Cerebellar cortex (tissue), 1 donor: ENCODE measurements at regions not wholly inside any gene's neighbourhood (a gene's known extent, or its start where the extent isn't known, plus 50 kb on each side); places are given as distances from the start of the nearest gene placed in this dataset.

Experiments used
- DNase-seq: peaks from one replicate; pipeline ENCODE4 v3.0.0-alpha.2; 2015; ENCODE audit warnings: low spot score

GRCh38 chr9:107945961-107946360 is 456.4 kb upstream of the KLF4 start:
- DNase-seq = no peak

- DNase-seq = no peak
Measured at GRCh38 chr9:107945493-107945892, 455.9 kb upstream of the KLF4 start.

- DNase-seq = no peak
Measured at GRCh38 chr9:107944387-107944786, 454.8 kb upstream of the KLF4 start.

GRCh38 chr9:107943901-107944300 is 454.3 kb upstream of the KLF4 start:
- no peak for DNase-seq

- no peak for DNase-seq
Measured at GRCh38 chr9:107942856-107943255, 453.3 kb upstream of the KLF4 start.

GRCh38 chr9:107942291-107942690 is 452.7 kb upstream of the KLF4 start:
- no peak for DNase-seq

- no peak for DNase-seq
Measured at GRCh38 chr9:107940616-107941595, 451.3 kb upstream of the KLF4 start.

GRCh38 chr9:107938801-107939386 is 449.3 kb upstream of the KLF4 start:
- no peak for DNase-seq

- no peak for DNase-seq
Measured at GRCh38 chr9:107935931-107936330, 446.4 kb upstream of the KLF4 start.

GRCh38 chr9:107933516-107933915 is 443.9 kb upstream of the KLF4 start:
- DNase-seq = no peak

- DNase-seq = no peak
Measured at GRCh38 chr9:107933097-107933496, 443.5 kb upstream of the KLF4 start.

GRCh38 chr9:107932601-107933000 is 443.0 kb upstream of the KLF4 start:
- no peak for DNase-seq

GRCh38 chr9:107932046-107932445 is 442.5 kb upstream of the KLF4 start:
- no peak for DNase-seq

GRCh38 chr9:107931071-107931715 is 441.6 kb upstream of the KLF4 start:
- no peak for DNase-seq

- no peak for DNase-seq
Measured at GRCh38 chr9:107929443-107929842, 439.9 kb upstream of the KLF4 start.

- DNase-seq = no peak
Measured at GRCh38 chr9:107928701-107929371, 439.3 kb upstream of the KLF4 start.

- no peak for DNase-seq
Measured at GRCh38 chr9:107927276-107927675, 437.7 kb upstream of the KLF4 start.

- DNase-seq = no peak
Measured at GRCh38 chr9:107925749-107926297, 436.3 kb upstream of the KLF4 start.

GRCh38 chr9:107922260-107922659 is 432.7 kb upstream of the KLF4 start:
- DNase-seq = no peak

- no peak for DNase-seq
Measured at GRCh38 chr9:107919263-107919662, 429.7 kb upstream of the KLF4 start.

GRCh38 chr9:107918749-107919148 is 429.2 kb upstream of the KLF4 start:
- DNase-seq = no peak

GRCh38 chr9:107914151-107914550 is 424.6 kb upstream of the KLF4 start:
- DNase-seq = no peak
